ENCODE measurements at regions not wholly inside any gene's neighbourhood (a gene's known extent, or its start where the extent isn't known, plus 50 kb on each side); places are given as distances from the start of the nearest gene placed in this dataset.

GRCh38 chr11:116144387-116144958 is 628.3 kb downstream of the BUD13 start:
- Histone ChIP-seq H3K4me3 (no peak overlapping the region), H3K27ac (no peak overlapping the region), H3K4me1 (replicated peaks) (no peaks in the 10 kb centered on the region), H3K9me3 (replicated peaks) (no peaks in the 10 kb centered on the region), H3K36me3 (no peaks in the 10 kb centered on the region), H3K27me3 (replicated peaks) (no peaks in the 10 kb centered on the region)
- DNase-seq (ENCODE audit: low read depth in 1 of 2, low spot score in 2 of 2) = no peak

DNA sequence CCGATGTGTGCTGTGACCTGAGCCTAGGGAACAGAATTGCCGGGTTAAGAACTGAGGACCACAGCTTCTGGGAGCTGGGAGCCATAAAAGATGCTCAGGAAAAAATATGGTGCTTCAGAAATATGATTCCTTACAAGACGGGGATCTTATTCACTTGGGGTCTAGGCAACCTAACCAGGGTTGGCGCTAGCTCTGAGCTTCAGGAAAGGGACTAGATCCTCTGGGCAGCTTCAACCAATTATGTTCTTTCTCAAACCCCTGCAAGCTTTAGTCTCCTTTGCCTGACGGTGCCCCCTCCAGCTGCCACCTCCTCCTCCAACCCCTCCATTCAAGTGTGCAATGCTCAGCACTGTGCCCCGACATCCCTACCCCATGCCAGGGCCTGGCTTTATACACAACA is 634.1 kb upstream of the CADM1 start:
- Histone ChIP-seq H3K4me3 (no peak overlapping the region), H3K27ac (no peak overlapping the region)
- no peak for DNase-seq (ENCODE audit: low read depth in 1 of 2, low spot score in 2 of 2)

DNA sequence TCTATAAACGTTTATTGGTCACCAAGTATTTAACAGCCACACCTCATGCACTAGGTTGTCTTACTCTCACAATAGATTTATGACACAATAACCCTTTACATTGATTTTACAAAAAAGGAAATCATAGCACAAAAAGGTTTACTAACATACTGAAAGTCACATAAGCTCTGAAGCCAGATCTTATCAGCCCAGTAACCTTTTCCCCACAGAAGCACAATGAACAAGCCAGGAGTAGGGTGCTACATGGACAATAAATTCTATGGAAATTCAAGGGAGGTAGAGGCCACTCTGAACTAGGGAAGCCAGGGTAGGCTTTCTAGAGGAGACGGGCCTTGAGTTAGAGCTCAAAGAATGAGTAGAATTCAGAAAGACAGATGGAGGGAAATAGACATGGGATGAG is 633.5 kb upstream of the CADM1 start:
- no peaks in the 10 kb centered on the region for H3K27me3 ChIP-seq (replicated peaks)
- no peak for DNase-seq (ENCODE audit: low read depth in 1 of 2, low spot score in 2 of 2)
- H3K4me1 ChIP-seq (replicated peaks) = no peaks in the 10 kb centered on the region
- no peaks in the 10 kb centered on the region for H3K9me3 ChIP-seq (replicated peaks)
- H3K4me3 ChIP-seq = no peak overlapping the region
- H3K27ac ChIP-seq = no peak overlapping the region
- H3K36me3 ChIP-seq = no peaks in the 10 kb centered on the region

More for the DNA sequence above, 634.1 kb upstream of the CADM1 start:
- H3K4me1 ChIP-seq (replicated peaks) = no peaks in the 10 kb centered on the region
- H3K27me3 ChIP-seq (replicated peaks) = no peaks in the 10 kb centered on the region
- H3K36me3 ChIP-seq = no peaks in the 10 kb centered on the region
- no peaks in the 10 kb centered on the region for H3K9me3 ChIP-seq (replicated peaks)

GRCh38 chr11:116136987-116137674 is 632.9 kb upstream of the CADM1 start:
- Histone ChIP-seq H3K9me3 (replicated peaks) (no peaks in the 10 kb centered on the region), H3K27me3 (replicated peaks) (no peaks in the 10 kb centered on the region), H3K4me3 (no peak overlapping the region), H3K27ac (no peak overlapping the region), H3K4me1 (replicated peaks) (no peaks in the 10 kb centered on the region), H3K36me3 (no peaks in the 10 kb centered on the region)
- no peak for DNase-seq (ENCODE audit: low read depth in 1 of 2, low spot score in 2 of 2)

DNA sequence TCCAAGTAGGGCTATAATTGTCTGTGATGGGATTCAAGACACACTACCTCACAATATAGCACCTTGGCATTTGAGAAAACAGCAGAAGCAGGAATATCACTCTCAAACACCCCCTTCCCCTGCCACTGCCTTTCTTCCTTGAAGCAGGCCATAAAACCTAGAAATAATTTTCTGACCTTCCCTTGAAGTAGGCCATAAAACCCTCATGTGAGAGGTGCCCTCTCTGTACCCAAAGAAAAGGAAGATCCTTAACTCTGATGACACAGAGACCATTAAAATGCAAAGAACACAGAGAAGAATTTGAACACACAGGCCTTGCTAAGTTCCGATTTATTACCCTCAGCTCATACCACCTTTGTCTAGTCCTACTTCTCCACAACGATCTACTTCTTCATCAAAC is 631.7 kb upstream of the CADM1 start:
- Histone ChIP-seq H3K27ac (no peak overlapping the region), H3K4me3 (no peak overlapping the region), H3K9me3 (replicated peaks) (no peaks in the 10 kb centered on the region), H3K36me3 (no peaks in the 10 kb centered on the region), H3K27me3 (replicated peaks) (no peaks in the 10 kb centered on the region), H3K4me1 (replicated peaks) (no peaks in the 10 kb centered on the region)
- DNase-seq (ENCODE audit: low read depth in 1 of 2, low spot score in 2 of 2) = no peak

GRCh38 chr11:116134450-116134849 is 630.2 kb upstream of the CADM1 start:
- Histone ChIP-seq H3K4me3 (no peak overlapping the region), H3K4me1 (replicated peaks) (no peaks in the 10 kb centered on the region), H3K36me3 (no peaks in the 10 kb centered on the region), H3K27ac (no peak overlapping the region), H3K9me3 (replicated peaks) (no peaks in the 10 kb centered on the region), H3K27me3 (replicated peaks) (no peaks in the 10 kb centered on the region)
- DNase-seq (ENCODE audit: low read depth in 1 of 2, low spot score in 2 of 2) = no peak

DNA sequence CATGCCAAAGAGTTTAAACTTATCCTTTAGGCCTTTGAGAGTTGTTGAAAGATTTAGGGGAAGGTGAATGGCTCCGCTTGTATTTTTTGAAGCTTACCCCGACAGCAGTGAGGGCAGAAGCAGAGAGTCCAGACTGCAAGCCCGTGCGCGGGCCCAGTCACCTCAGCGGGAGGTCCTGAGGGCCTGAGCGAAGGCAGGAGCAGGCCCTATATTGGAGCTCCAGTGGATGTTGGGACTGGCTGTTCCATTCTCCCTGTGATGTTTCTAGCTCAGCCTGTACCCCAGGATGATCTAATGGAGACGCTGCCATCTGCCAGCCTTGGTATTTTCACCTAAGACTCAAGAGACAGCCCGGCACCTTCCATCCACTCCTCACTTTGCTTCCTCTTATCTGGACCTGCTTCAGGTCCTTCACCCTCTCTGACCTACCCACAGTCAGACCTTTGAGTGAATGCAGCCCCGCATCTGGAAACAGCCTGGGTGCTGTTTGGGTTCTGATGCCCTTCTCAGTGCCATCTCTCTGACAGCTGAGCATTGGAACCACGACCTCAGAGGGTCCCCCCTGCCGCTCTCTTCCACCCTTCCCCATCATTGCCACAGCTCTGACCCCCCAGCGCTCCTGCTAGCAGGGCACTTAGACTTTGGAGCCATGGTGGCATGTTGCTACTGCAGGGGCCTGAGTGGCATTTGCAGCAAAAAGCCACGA is 628.2 kb upstream of the CADM1 start:
- Histone ChIP-seq H3K4me3 (no peak overlapping the region), H3K27me3 (replicated peaks) (no peaks in the 10 kb centered on the region), H3K9me3 (replicated peaks) (no peaks in the 10 kb centered on the region), H3K36me3 (no peaks in the 10 kb centered on the region), H3K27ac (no peak overlapping the region), H3K4me1 (replicated peaks) (no peaks in the 10 kb centered on the region)
- DNase-seq (ENCODE audit: low read depth in 1 of 2, low spot score in 2 of 2) = no peak

DNA sequence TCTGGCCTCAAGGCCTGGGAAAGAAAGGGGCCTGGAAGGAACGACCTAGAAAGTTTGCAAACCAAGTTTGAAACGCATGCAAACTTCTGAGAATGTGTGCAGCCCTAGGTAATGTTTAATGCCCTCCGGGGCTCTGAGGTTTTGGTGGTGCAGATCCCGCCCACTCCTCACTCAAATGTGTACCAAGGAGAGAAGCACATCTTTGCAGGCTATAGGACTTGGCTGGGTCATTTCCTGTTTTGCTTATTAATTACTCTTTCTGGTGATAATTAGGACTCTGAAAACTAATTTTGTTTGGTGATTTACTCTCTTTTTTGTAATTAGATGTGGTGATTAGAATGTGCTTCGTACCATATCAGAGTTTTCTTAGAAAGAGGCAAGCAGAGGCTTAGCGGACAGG is 625.9 kb upstream of the CADM1 start:
- H3K9me3 ChIP-seq (replicated peaks) = no peaks in the 10 kb centered on the region
- no peak overlapping the region for H3K4me3 ChIP-seq
- H3K4me1 ChIP-seq (replicated peaks) = no peaks in the 10 kb centered on the region
- no peak for DNase-seq (ENCODE audit: low read depth in 1 of 2, low spot score in 2 of 2)
- H3K36me3 ChIP-seq = no peaks in the 10 kb centered on the region
- H3K27me3 ChIP-seq (replicated peaks) = no peaks in the 10 kb centered on the region
- no peak overlapping the region for H3K27ac ChIP-seq

DNA sequence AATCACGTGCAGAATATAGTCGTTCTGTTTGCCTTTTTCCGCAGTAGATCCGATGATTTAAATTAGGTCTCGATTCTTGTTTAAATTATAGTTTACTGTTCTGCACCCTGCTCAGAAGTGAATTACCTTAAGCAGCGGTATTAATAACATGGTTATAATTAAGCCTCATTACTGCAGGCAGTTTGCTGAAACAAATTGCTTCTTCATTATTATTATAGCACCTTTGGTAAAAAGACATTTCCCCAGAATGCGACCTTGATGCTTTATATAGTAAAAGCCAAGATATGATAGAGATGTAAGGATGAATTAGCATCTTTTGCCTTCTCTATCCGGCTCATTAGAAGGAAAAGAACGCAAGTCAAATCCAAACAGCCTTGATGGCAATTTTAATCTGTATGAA is 625.2 kb upstream of the CADM1 start:
- no peak overlapping the region for H3K27ac ChIP-seq
- no peaks in the 10 kb centered on the region for H3K27me3 ChIP-seq (replicated peaks)
- no peak overlapping the region for H3K4me3 ChIP-seq
- no peak for DNase-seq (ENCODE audit: low read depth in 1 of 2, low spot score in 2 of 2)
- H3K36me3 ChIP-seq = no peaks in the 10 kb centered on the region
- no peaks in the 10 kb centered on the region for H3K9me3 ChIP-seq (replicated peaks)
- H3K4me1 ChIP-seq (replicated peaks) = no peaks in the 10 kb centered on the region

GRCh38 chr11:116126562-116126961 is 622.3 kb upstream of the CADM1 start:
- H3K27ac ChIP-seq = no peak overlapping the region
- no peaks in the 10 kb centered on the region for H3K36me3 ChIP-seq
- DNase-seq (ENCODE audit: low read depth in 1 of 2, low spot score in 2 of 2) = no peak
- no peak overlapping the region for H3K4me3 ChIP-seq
- H3K9me3 ChIP-seq (replicated peaks) = no peaks in the 10 kb centered on the region
- no peaks in the 10 kb centered on the region for H3K27me3 ChIP-seq (replicated peaks)
- H3K4me1 ChIP-seq (replicated peaks) = no peaks in the 10 kb centered on the region

GRCh38 chr11:116124922-116125714 is 620.9 kb upstream of the CADM1 start:
- H3K9me3 ChIP-seq (replicated peaks) = no peaks in the 10 kb centered on the region
- no peak overlapping the region for H3K4me3 ChIP-seq
- H3K27me3 ChIP-seq (replicated peaks) = no peaks in the 10 kb centered on the region
- DNase-seq (ENCODE audit: low read depth in 1 of 2, low spot score in 2 of 2) = no peak
- no peak overlapping the region for H3K27ac ChIP-seq
- no peaks in the 10 kb centered on the region for H3K4me1 ChIP-seq (replicated peaks)
- H3K36me3 ChIP-seq = no peaks in the 10 kb centered on the region

GRCh38 chr11:116123739-116124138 is 619.5 kb upstream of the CADM1 start:
- H3K4me3 ChIP-seq = no peak overlapping the region

GRCh38 chr11:116122697-116123472 is 618.7 kb upstream of the CADM1 start:
- H3K9me3 ChIP-seq (replicated peaks) = no peaks in the 10 kb centered on the region
- no peaks in the 10 kb centered on the region for H3K4me1 ChIP-seq (replicated peaks)
- no peak overlapping the region for H3K4me3 ChIP-seq
- H3K27ac ChIP-seq = no peak overlapping the region
- H3K36me3 ChIP-seq = no peaks in the 10 kb centered on the region
- no peak for DNase-seq (ENCODE audit: low read depth in 1 of 2, low spot score in 2 of 2)
- no peaks in the 10 kb centered on the region for H3K27me3 ChIP-seq (replicated peaks)

More at GRCh38 chr11:116123739-116124138, 619.5 kb upstream of the CADM1 start:
- H3K36me3 ChIP-seq = no peaks in the 10 kb centered on the region
- H3K4me1 ChIP-seq (replicated peaks) = no peaks in the 10 kb centered on the region
- no peak for DNase-seq (ENCODE audit: low read depth in 1 of 2, low spot score in 2 of 2)
- H3K27ac ChIP-seq = no peak overlapping the region
- H3K27me3 ChIP-seq (replicated peaks) = no peaks in the 10 kb centered on the region
- H3K9me3 ChIP-seq (replicated peaks) = no peaks in the 10 kb centered on the region

Measured in SJSA1 (cell line).